ENCODE measurements at regions not wholly inside any gene's neighbourhood (a gene's known extent, or its start where the extent isn't known, plus 50 kb on each side); places are given as distances from the start of the nearest gene placed in this dataset.
"Not testable (repeated sequence)": the region's sequence is repeated elsewhere in the genome, so short reads cannot be mapped to it uniquely, and the experiment has no call there.

GRCh38 chr12:96085475-96085874 lies 50.1 kb upstream of the LTA4H start:
- no peaks in the 10 kb centered on the region for H3K4me1 ChIP-seq (ENCODE audit: control insufficient read depth in 2 of 2, insufficient read depth in 2 of 2, low read length in 1 of 2)
- no peaks in the 10 kb centered on the region for H3K36me3 ChIP-seq (ENCODE audit: control insufficient read depth in 2 of 2, insufficient read depth in 2 of 2, low read length in 1 of 2)
- H3K9me3 ChIP-seq (ENCODE audit: control insufficient read depth in 2 of 2, insufficient read depth in 1 of 2, low read depth in 1 of 2, low read length in 1 of 2) = no peaks in the 10 kb centered on the region
- 93 to 96% methylated on average over 1 of the region's 1 CpG for WGBS, 2 donors
- H3K4me3 ChIP-seq (ENCODE audit: low read depth in 1 of 2, low read length in 2 of 2) = no peak overlapping the region
- H3K27me3 ChIP-seq (ENCODE audit: control insufficient read depth in 1 of 2, insufficient read depth in 2 of 2, low read length in 2 of 2) = no peaks in the 10 kb centered on the region
- H3K27ac ChIP-seq (ENCODE audit: low read depth in 2 of 2, low read length in 1 of 2) = no peak overlapping the region

GRCh38 chr12:96086190-96086589 lies 50.8 kb upstream of the LTA4H start:
- H3K9me3 ChIP-seq (ENCODE audit: control insufficient read depth in 2 of 2, insufficient read depth in 1 of 2, low read depth in 1 of 2, low read length in 1 of 2); H3K27ac ChIP-seq (ENCODE audit: low read depth in 2 of 2, low read length in 1 of 2); H3K4me3 ChIP-seq (ENCODE audit: low read depth in 1 of 2, low read length in 2 of 2); H3K27me3 ChIP-seq (ENCODE audit: control insufficient read depth in 1 of 2, insufficient read depth in 2 of 2, low read length in 2 of 2); H3K4me1 ChIP-seq (ENCODE audit: control insufficient read depth in 2 of 2, insufficient read depth in 2 of 2, low read length in 1 of 2); H3K36me3 ChIP-seq (ENCODE audit: control insufficient read depth in 2 of 2, insufficient read depth in 2 of 2, low read length in 1 of 2): not testable (repeated sequence)

- Histone ChIP-seq H3K9me3 (ENCODE audit: control insufficient read depth in 2 of 2, insufficient read depth in 1 of 2, low read depth in 1 of 2, low read length in 1 of 2) (no peaks in the 10 kb centered on the region), H3K36me3 (ENCODE audit: control insufficient read depth in 2 of 2, insufficient read depth in 2 of 2, low read length in 1 of 2) (no peaks in the 10 kb centered on the region), H3K27me3 (ENCODE audit: control insufficient read depth in 1 of 2, insufficient read depth in 2 of 2, low read length in 2 of 2) (no peaks in the 10 kb centered on the region), H3K4me1 (ENCODE audit: control insufficient read depth in 2 of 2, insufficient read depth in 2 of 2, low read length in 1 of 2) (no peaks in the 10 kb centered on the region), H3K27ac (ENCODE audit: low read depth in 2 of 2, low read length in 1 of 2) (no peak overlapping the region), H3K4me3 (ENCODE audit: low read depth in 1 of 2, low read length in 2 of 2) (no peak overlapping the region)
- 88 to 90% methylated on average over 1 of the region's 1 CpG for WGBS, 2 donors
These were observed 56.4 kb upstream of the LTA4H start for GRCh38 chr12:96091833-96092232.

GRCh38 chr12:96093543-96094196 lies 58.3 kb upstream of the LTA4H start:
- H3K27ac ChIP-seq (ENCODE audit: low read depth in 2 of 2, low read length in 1 of 2) = no peak overlapping the region
- no peaks in the 10 kb centered on the region for H3K36me3 ChIP-seq (ENCODE audit: control insufficient read depth in 2 of 2, insufficient read depth in 2 of 2, low read length in 1 of 2)
- 62 to 66% methylated on average over 6 of the region's 6 CpGs for WGBS, 2 donors

GRCh38 chr12:96094201-96094600 lies 58.8 kb upstream of the LTA4H start:
- Histone ChIP-seq H3K4me1 (ENCODE audit: control insufficient read depth in 2 of 2, insufficient read depth in 2 of 2, low read length in 1 of 2) (no peaks in the 10 kb centered on the region), H3K4me3 (ENCODE audit: low read depth in 1 of 2, low read length in 2 of 2) (no peak overlapping the region), H3K9me3 (ENCODE audit: control insufficient read depth in 2 of 2, insufficient read depth in 1 of 2, low read depth in 1 of 2, low read length in 1 of 2) (no peaks in the 10 kb centered on the region), H3K36me3 (ENCODE audit: control insufficient read depth in 2 of 2, insufficient read depth in 2 of 2, low read length in 1 of 2) (no peaks in the 10 kb centered on the region), H3K27me3 (ENCODE audit: control insufficient read depth in 1 of 2, insufficient read depth in 2 of 2, low read length in 2 of 2) (no peaks in the 10 kb centered on the region), H3K27ac (ENCODE audit: low read depth in 2 of 2, low read length in 1 of 2) (no peak overlapping the region)
- 16 to 24% methylated on average over 4 of the region's 4 CpGs for WGBS, 2 donors

More at GRCh38 chr12:96093543-96094196, 58.3 kb upstream of the LTA4H start:
- no peaks in the 10 kb centered on the region for H3K9me3 ChIP-seq (ENCODE audit: control insufficient read depth in 2 of 2, insufficient read depth in 1 of 2, low read depth in 1 of 2, low read length in 1 of 2)
- no peaks in the 10 kb centered on the region for H3K27me3 ChIP-seq (ENCODE audit: control insufficient read depth in 1 of 2, insufficient read depth in 2 of 2, low read length in 2 of 2)
- no peaks in the 10 kb centered on the region for H3K4me1 ChIP-seq (ENCODE audit: control insufficient read depth in 2 of 2, insufficient read depth in 2 of 2, low read length in 1 of 2)
- no peak overlapping the region for H3K4me3 ChIP-seq (ENCODE audit: low read depth in 1 of 2, low read length in 2 of 2)

- Histone ChIP-seq H3K4me3 (ENCODE audit: low read depth in 1 of 2, low read length in 2 of 2) (no peak overlapping the region), H3K36me3 (ENCODE audit: control insufficient read depth in 2 of 2, insufficient read depth in 2 of 2, low read length in 1 of 2) (no peaks in the 10 kb centered on the region), H3K9me3 (ENCODE audit: control insufficient read depth in 2 of 2, insufficient read depth in 1 of 2, low read depth in 1 of 2, low read length in 1 of 2) (no peaks in the 10 kb centered on the region), H3K4me1 (ENCODE audit: control insufficient read depth in 2 of 2, insufficient read depth in 2 of 2, low read length in 1 of 2) (no peaks in the 10 kb centered on the region), H3K27me3 (ENCODE audit: control insufficient read depth in 1 of 2, insufficient read depth in 2 of 2, low read length in 2 of 2) (no peaks in the 10 kb centered on the region), H3K27ac (ENCODE audit: low read depth in 2 of 2, low read length in 1 of 2) (no peak overlapping the region)
- WGBS, 2 donors = 77 to 80% methylated on average over 2 of the region's 2 CpGs
These were observed 63.2 kb upstream of the LTA4H start for GRCh38 chr12:96098631-96099030.

- no peak overlapping the region for H3K27ac ChIP-seq (ENCODE audit: low read depth in 2 of 2, low read length in 1 of 2)
- 68 to 69% methylated on average over 3 of the region's 3 CpGs for WGBS, 2 donors
- H3K27me3 ChIP-seq (ENCODE audit: control insufficient read depth in 1 of 2, insufficient read depth in 2 of 2, low read length in 2 of 2) = no peaks in the 10 kb centered on the region
- no peaks in the 10 kb centered on the region for H3K4me1 ChIP-seq (ENCODE audit: control insufficient read depth in 2 of 2, insufficient read depth in 2 of 2, low read length in 1 of 2)
- no peaks in the 10 kb centered on the region for H3K9me3 ChIP-seq (ENCODE audit: control insufficient read depth in 2 of 2, insufficient read depth in 1 of 2, low read depth in 1 of 2, low read length in 1 of 2)
- no peak overlapping the region for H3K4me3 ChIP-seq (ENCODE audit: low read depth in 1 of 2, low read length in 2 of 2)
- H3K36me3 ChIP-seq (ENCODE audit: control insufficient read depth in 2 of 2, insufficient read depth in 2 of 2, low read length in 1 of 2) = no peaks in the 10 kb centered on the region
These were observed 64.0 kb upstream of the LTA4H start for GRCh38 chr12:96099421-96099820.

- no peak overlapping the region for H3K27ac ChIP-seq (ENCODE audit: low read depth in 2 of 2, low read length in 1 of 2)
- no peak overlapping the region for H3K4me3 ChIP-seq (ENCODE audit: low read depth in 1 of 2, low read length in 2 of 2)
- WGBS, 2 donors = 83 to 86% methylated on average over 7 of the region's 7 CpGs
- H3K4me1 ChIP-seq (ENCODE audit: control insufficient read depth in 2 of 2, insufficient read depth in 2 of 2, low read length in 1 of 2) = no peaks in the 10 kb centered on the region
- no peaks in the 10 kb centered on the region for H3K9me3 ChIP-seq (ENCODE audit: control insufficient read depth in 2 of 2, insufficient read depth in 1 of 2, low read depth in 1 of 2, low read length in 1 of 2)
- no peaks in the 10 kb centered on the region for H3K36me3 ChIP-seq (ENCODE audit: control insufficient read depth in 2 of 2, insufficient read depth in 2 of 2, low read length in 1 of 2)
- H3K27me3 ChIP-seq (ENCODE audit: control insufficient read depth in 1 of 2, insufficient read depth in 2 of 2, low read length in 2 of 2) = no peaks in the 10 kb centered on the region
These were observed 64.6 kb upstream of the LTA4H start for GRCh38 chr12:96099986-96100385.

- H3K36me3 ChIP-seq (ENCODE audit: control insufficient read depth in 2 of 2, insufficient read depth in 2 of 2, low read length in 1 of 2) = no peaks in the 10 kb centered on the region
- H3K4me1 ChIP-seq (ENCODE audit: control insufficient read depth in 2 of 2, insufficient read depth in 2 of 2, low read length in 1 of 2) = no peaks in the 10 kb centered on the region
- H3K4me3 ChIP-seq (ENCODE audit: low read depth in 1 of 2, low read length in 2 of 2) = no peak overlapping the region
- WGBS, 2 donors = 97 to 98% methylated on average over 2 of the region's 2 CpGs
- H3K9me3 ChIP-seq (ENCODE audit: control insufficient read depth in 2 of 2, insufficient read depth in 1 of 2, low read depth in 1 of 2, low read length in 1 of 2) = no peaks in the 10 kb centered on the region
- no peak overlapping the region for H3K27ac ChIP-seq (ENCODE audit: low read depth in 2 of 2, low read length in 1 of 2)
- H3K27me3 ChIP-seq (ENCODE audit: control insufficient read depth in 1 of 2, insufficient read depth in 2 of 2, low read length in 2 of 2) = no peaks in the 10 kb centered on the region
These were observed 66.4 kb upstream of the LTA4H start for GRCh38 chr12:96101806-96102205.

GRCh38 chr12:96103067-96103644 lies 67.8 kb upstream of the LTA4H start:
- 62 to 70% methylated on average over 8 of the region's 8 CpGs for WGBS, 2 donors
- H3K9me3 ChIP-seq (ENCODE audit: control insufficient read depth in 2 of 2, insufficient read depth in 1 of 2, low read depth in 1 of 2, low read length in 1 of 2) = no peaks in the 10 kb centered on the region
- H3K4me3 ChIP-seq (ENCODE audit: low read depth in 1 of 2, low read length in 2 of 2) = no peak overlapping the region
- H3K36me3 ChIP-seq (ENCODE audit: control insufficient read depth in 2 of 2, insufficient read depth in 2 of 2, low read length in 1 of 2) = no peaks in the 10 kb centered on the region
- no peaks in the 10 kb centered on the region for H3K27me3 ChIP-seq (ENCODE audit: control insufficient read depth in 1 of 2, insufficient read depth in 2 of 2, low read length in 2 of 2)
- H3K4me1 ChIP-seq (ENCODE audit: control insufficient read depth in 2 of 2, insufficient read depth in 2 of 2, low read length in 1 of 2) = no peaks in the 10 kb centered on the region
- no peak overlapping the region for H3K27ac ChIP-seq (ENCODE audit: low read depth in 2 of 2, low read length in 1 of 2)
